SK-N-SH (cell line): ENCODE measurements at regions not wholly inside any gene's neighbourhood (a gene's known extent, or its start where the extent isn't known, plus 50 kb on each side); places are given as distances from the start of the nearest gene placed in this dataset.

Experiments
- CTCF ChIA-PET: fragments of 300-600, 350-600 bp; formaldehyde crosslinking; extraction: SDS; loops from one replicate; lab custom pipeline; 2021; lab: Yijun Ruan, JAX
- POLR2A ChIA-PET: fragments of 350-600 bp; sonication (Branson Sonifier 250); formaldehyde crosslinking; extraction: SDS; loops from one replicate; lab custom pipeline; 2020; ENCODE audit warnings: antibody characterized with exemption, inconsistent platforms; lab: Yijun Ruan, JAX
- DNase-seq: peaks from one replicate; pipeline ENCODE4 v3.0.0; 2012
- H2AFZ ChIP-seq: fragments of 200-600 bp; sonication (generic); 2 replicates; pipeline ENCODE4 v1.8.1; 2016; ENCODE audit warnings: antibody characterized with exemption, mild to moderate bottlenecking, low read depth
- H3F3A ChIP-seq: fragments of 200-600 bp; sonication (generic); replicated peaks from 2 replicates; pipeline ENCODE3; 2016; ENCODE audit warnings: antibody characterized with exemption, mild to moderate bottlenecking; ENCODE audit not compliant: insufficient read depth
- H3K27ac ChIP-seq, 2 experiments: fragments of 200-500 bp in 1 of 2; fragments of 200-600 bp in 1 of 2; sonication (Bioruptor generic) in 1 of 2; sonication (generic), shearing (Covaris generic) in 1 of 2; 2 replicates each; pipeline versions ENCODE4 v1.5.1 to v1.6.1; 2014 to 2016; ENCODE audit warnings: low read depth in 2 of 2, inconsistent platforms in 1 of 2, low read length in 1 of 2, mild to moderate bottlenecking in 1 of 2, mixed read lengths in 1 of 2
- H3K27me3 ChIP-seq: fragments of 200-600 bp; sonication (generic), shearing (Covaris generic); 2 replicates; pipeline ENCODE4 v1.6.1; 2016; ENCODE audit warnings: mixed run types; ENCODE audit not compliant: insufficient read depth
- H3K36me3 ChIP-seq, 2 experiments: fragments of 200-500 bp in 1 of 2; fragments of 200-600 bp in 1 of 2; sonication (Bioruptor generic) in 1 of 2; sonication (generic) in 1 of 2; replicated peaks in 1 of 2; 2 replicates each; pipeline versions ENCODE3 to v1.5.1; 2014 to 2016; ENCODE audit warnings: low read length in 1 of 2, mild to moderate bottlenecking in 1 of 2; ENCODE audit not compliant: insufficient read depth in 2 of 2, control insufficient read depth in 1 of 2
- H3K4me1 ChIP-seq, 2 experiments: fragments of 200-500 bp in 1 of 2; fragments of 200-600 bp in 1 of 2; sonication (Bioruptor generic) in 1 of 2; sonication (generic), shearing (Covaris generic) in 1 of 2; 2 replicates each; pipeline versions ENCODE4 v1.5.1 to v1.6.1; 2014 to 2016; ENCODE audit warnings: low read depth in 1 of 2, low read length in 1 of 2, mixed run types in 1 of 2; ENCODE audit not compliant: insufficient read depth in 2 of 2, control insufficient read depth in 1 of 2
- H3K4me2 ChIP-seq: fragments of 200-600 bp; sonication (generic), shearing (Covaris generic); 2 replicates; pipeline ENCODE4 v1.6.1; 2017; ENCODE audit warnings: mixed run types
- H3K4me3 ChIP-seq, 2 experiments: fragments of 200-500 bp in 1 of 2; fragments of 200-600 bp in 1 of 2; sonication (Bioruptor generic) in 1 of 2; sonication (generic), shearing (Covaris generic) in 1 of 2; 2 replicates each; pipeline versions ENCODE4 v1.5.1 to v1.8.1; 2014 to 2016; ENCODE audit warnings: low read depth in 2 of 2, inconsistent platforms in 1 of 2, low read length in 1 of 2, mild to moderate bottlenecking in 1 of 2, mixed read lengths in 1 of 2, moderate library complexity in 1 of 2
- H3K79me2 ChIP-seq: fragments of 200-600 bp; sonication (generic); 2 replicates; pipeline ENCODE4 v1.8.1; 2017; ENCODE audit warnings: mild to moderate bottlenecking; ENCODE audit not compliant: insufficient read depth
- H3K9ac ChIP-seq: fragments of 200-600 bp; sonication (generic); 2 replicates; pipeline ENCODE4 v1.6.1; 2017; ENCODE audit warnings: mixed run types
- H3K9me2 ChIP-seq: fragments of 200-600 bp; sonication (generic); 2 replicates; pipeline ENCODE4 v1.6.1; 2017; ENCODE audit warnings: mixed run types
- H3K9me3 ChIP-seq: fragments of 200-600 bp; sonication (generic); 2 replicates; pipeline ENCODE4 v1.6.1; 2017; ENCODE audit warnings: mixed run types, mild to moderate bottlenecking, moderate library complexity
- H4K20me1 ChIP-seq: fragments of 200-600 bp; sonication (generic); 2 replicates; pipeline ENCODE4 v1.6.1; 2017; ENCODE audit warnings: mild to moderate bottlenecking, mixed run types; ENCODE audit not compliant: insufficient read depth
- CHD2 ChIP-seq: fragments of 150-350 bp; IDR thresholded peaks from 2 replicates; pipeline ENCODE4 v1.6.1; 2018; ENCODE audit warnings: low read length; ENCODE audit not compliant: partially characterized antibody
- ELF1 ChIP-seq: IDR thresholded peaks from 2 replicates; pipeline ENCODE4 v1.4.0; 2012
- EZH2phosphoT487 ChIP-seq: fragments of 200-600 bp; sonication (generic); IDR thresholded peaks from 2 replicates; pipeline ENCODE4 v1.6.1; 2017; ENCODE audit warnings: low read depth, mixed run types, mild to moderate bottlenecking, antibody characterized with exemption, moderate library complexity, borderline replicate concordance
- FOSL2 ChIP-seq: IDR thresholded peaks from 2 replicates; pipeline ENCODE4 v1.4.0; 2012; ENCODE audit warnings: low read depth, mild to moderate bottlenecking, moderate library complexity, borderline replicate concordance
- FOXJ3 ChIP-seq: sonication (generic); formaldehyde crosslinking; IDR thresholded peaks from 2 replicates; pipeline ENCODE4 v1.5.1; 2020; ENCODE audit warnings: mild to moderate bottlenecking, missing genetic modification reagents
- GABPA ChIP-seq: IDR thresholded peaks from 2 replicates; pipeline ENCODE4 v1.4.0; 2012; ENCODE audit warnings: low read depth, mild to moderate bottlenecking
- GATA2 ChIP-seq: sonication (generic); formaldehyde crosslinking; IDR thresholded peaks from 2 replicates; pipeline ENCODE4 v1.5.0; 2020; ENCODE audit warnings: mild to moderate bottlenecking, missing genetic modification reagents
- IRF3 ChIP-seq: fragments of 150-350 bp; IDR thresholded peaks from 2 replicates; pipeline ENCODE4 v1.6.1; 2016; ENCODE audit warnings: mild to moderate bottlenecking, low read depth, low read length
- JUND ChIP-seq: IDR thresholded peaks from 2 replicates; pipeline ENCODE4 v1.4.0; 2012
- MAX ChIP-seq: IDR thresholded peaks from 2 replicates; pipeline ENCODE4 v1.4.0; 2012; ENCODE audit warnings: low read depth
- RCOR1 ChIP-seq: fragments of 150-350 bp; IDR thresholded peaks from 2 replicates; pipeline ENCODE4 v1.6.1; 2017; ENCODE audit warnings: antibody characterized with exemption, low read length
- RXRA ChIP-seq: IDR thresholded peaks from 2 replicates; pipeline ENCODE4 v1.4.0; 2012; ENCODE audit warnings: low read depth, mild to moderate bottlenecking, borderline replicate concordance
- SIN3A ChIP-seq: IDR thresholded peaks from 2 replicates; pipeline ENCODE4 v1.6.1; 2012; ENCODE audit warnings: low read depth, mild to moderate bottlenecking, low read length, moderate library complexity, borderline replicate concordance
- TCF12 ChIP-seq: IDR thresholded peaks from 2 replicates; pipeline ENCODE4 v1.4.0; 2012
- YY1 ChIP-seq: IDR thresholded peaks from 2 replicates; pipeline ENCODE4 v1.4.0; 2012; ENCODE audit warnings: low read depth, mild to moderate bottlenecking
- WGBS: methylation state at CpG from one replicate; pipeline ENCODE4 v1.1.6; 2017; ENCODE audit warnings: low lambda C conversion rate; 5-methylcytosine and 5-hydroxymethylcytosine counted together
- TF ChIP-seq, protein P1 (sequence below): fragments of 200-600 bp; sonication (generic); IDR thresholded peaks from 2 replicates; pipeline ENCODE4 v1.6.1; 2017; ENCODE audit warnings: antibody characterized with exemption, mild to moderate bottlenecking, moderate library complexity
- TF ChIP-seq, protein P2 (sequence below): IDR thresholded peaks from 2 replicates; pipeline ENCODE4 v1.4.0; 2012; ENCODE audit warnings: low read depth, borderline replicate concordance
- TF ChIP-seq, protein P3 (sequence below): fragments of 150-350 bp; IDR thresholded peaks from 2 replicates; pipeline ENCODE4 v1.6.1; 2017; ENCODE audit warnings: antibody characterized with exemption, low read length, low read depth, borderline replicate concordance

DNA sequence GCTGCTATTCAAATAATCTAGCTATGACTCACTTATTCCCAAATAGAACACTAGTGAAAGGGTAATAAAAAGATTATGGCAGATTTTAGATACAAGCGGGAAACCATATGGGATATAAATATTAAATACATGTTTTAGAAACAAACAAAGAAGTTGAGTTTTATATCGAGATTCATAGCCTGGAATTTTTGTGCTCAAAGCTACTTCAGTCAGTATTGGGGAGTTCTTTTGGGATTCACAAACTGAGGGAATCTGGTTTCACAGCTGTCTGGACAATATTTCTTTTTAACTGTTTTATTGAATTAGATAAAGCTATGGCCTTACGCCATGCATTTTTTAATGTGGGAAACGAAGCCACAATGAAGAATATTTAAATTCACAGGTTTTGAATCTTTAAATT is 257.1 kb upstream of the PCDH20 start:
- H3K36me3 ChIP-seq = no peaks in the 10 kb centered on the region
- TF ChIP-seq, protein P1, sequence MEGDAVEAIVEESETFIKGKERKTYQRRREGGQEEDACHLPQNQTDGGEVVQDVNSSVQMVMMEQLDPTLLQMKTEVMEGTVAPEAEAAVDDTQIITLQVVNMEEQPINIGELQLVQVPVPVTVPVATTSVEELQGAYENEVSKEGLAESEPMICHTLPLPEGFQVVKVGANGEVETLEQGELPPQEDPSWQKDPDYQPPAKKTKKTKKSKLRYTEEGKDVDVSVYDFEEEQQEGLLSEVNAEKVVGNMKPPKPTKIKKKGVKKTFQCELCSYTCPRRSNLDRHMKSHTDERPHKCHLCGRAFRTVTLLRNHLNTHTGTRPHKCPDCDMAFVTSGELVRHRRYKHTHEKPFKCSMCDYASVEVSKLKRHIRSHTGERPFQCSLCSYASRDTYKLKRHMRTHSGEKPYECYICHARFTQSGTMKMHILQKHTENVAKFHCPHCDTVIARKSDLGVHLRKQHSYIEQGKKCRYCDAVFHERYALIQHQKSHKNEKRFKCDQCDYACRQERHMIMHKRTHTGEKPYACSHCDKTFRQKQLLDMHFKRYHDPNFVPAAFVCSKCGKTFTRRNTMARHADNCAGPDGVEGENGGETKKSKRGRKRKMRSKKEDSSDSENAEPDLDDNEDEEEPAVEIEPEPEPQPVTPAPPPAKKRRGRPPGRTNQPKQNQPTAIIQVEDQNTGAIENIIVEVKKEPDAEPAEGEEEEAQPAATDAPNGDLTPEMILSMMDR = no peak
- TF ChIP-seq JUND (no peak), SIN3A (no peak), CHD2 (no peak), EZH2phosphoT487 (no peak), IRF3 (no peak), FOXJ3 (no peak), RCOR1 (no peak), ELF1 (no peak), GATA2 (CRISPR knock-in tag) (no peak), RXRA (no peak), FOSL2 (no peak), YY1 (no peak), TCF12 (no peak), GABPA (no peak), MAX (no peak)
- TF ChIP-seq, protein P2, sequence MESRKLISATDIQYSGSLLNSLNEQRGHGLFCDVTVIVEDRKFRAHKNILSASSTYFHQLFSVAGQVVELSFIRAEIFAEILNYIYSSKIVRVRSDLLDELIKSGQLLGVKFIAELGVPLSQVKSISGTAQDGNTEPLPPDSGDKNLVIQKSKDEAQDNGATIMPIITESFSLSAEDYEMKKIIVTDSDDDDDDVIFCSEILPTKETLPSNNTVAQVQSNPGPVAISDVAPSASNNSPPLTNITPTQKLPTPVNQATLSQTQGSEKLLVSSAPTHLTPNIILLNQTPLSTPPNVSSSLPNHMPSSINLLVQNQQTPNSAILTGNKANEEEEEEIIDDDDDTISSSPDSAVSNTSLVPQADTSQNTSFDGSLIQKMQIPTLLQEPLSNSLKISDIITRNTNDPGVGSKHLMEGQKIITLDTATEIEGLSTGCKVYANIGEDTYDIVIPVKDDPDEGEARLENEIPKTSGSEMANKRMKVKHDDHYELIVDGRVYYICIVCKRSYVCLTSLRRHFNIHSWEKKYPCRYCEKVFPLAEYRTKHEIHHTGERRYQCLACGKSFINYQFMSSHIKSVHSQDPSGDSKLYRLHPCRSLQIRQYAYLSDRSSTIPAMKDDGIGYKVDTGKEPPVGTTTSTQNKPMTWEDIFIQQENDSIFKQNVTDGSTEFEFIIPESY = no peak
- TF ChIP-seq, protein P3, sequence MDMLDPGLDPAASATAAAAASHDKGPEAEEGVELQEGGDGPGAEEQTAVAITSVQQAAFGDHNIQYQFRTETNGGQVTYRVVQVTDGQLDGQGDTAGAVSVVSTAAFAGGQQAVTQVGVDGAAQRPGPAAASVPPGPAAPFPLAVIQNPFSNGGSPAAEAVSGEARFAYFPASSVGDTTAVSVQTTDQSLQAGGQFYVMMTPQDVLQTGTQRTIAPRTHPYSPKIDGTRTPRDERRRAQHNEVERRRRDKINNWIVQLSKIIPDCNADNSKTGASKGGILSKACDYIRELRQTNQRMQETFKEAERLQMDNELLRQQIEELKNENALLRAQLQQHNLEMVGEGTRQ = no peak
- no peak overlapping the region for H3K4me3 ChIP-seq
- no peaks in the 10 kb centered on the region for H3K9me3 ChIP-seq
- no peak overlapping the region for H2AFZ ChIP-seq
- no peaks in the 10 kb centered on the region; a peak in 1 of 4 replicates for H3K4me1 ChIP-seq
- no peaks in the 10 kb centered on the region for H3K27me3 ChIP-seq
- no peak overlapping the region for H3K4me2 ChIP-seq
- ChIA-PET CTCF (no interaction called here), POLR2A (no interaction called here)
- no peaks in the 10 kb centered on the region for H3K9me2 ChIP-seq
- no peak overlapping the region for H3K27ac ChIP-seq
- H4K20me1 ChIP-seq = no peaks in the 10 kb centered on the region
- DNase-seq = no peak
- H3F3A ChIP-seq = no peaks in the 10 kb centered on the region
- no peak overlapping the region for H3K9ac ChIP-seq
- WGBS = 64% methylated on average over 4 of the region's 4 CpGs
- H3K79me2 ChIP-seq = no peaks in the 10 kb centered on the region
